Keratinocyte (primary cell): ENCODE measurements at regions not wholly inside any gene's neighbourhood (a gene's known extent, or its start where the extent isn't known, plus 50 kb on each side); places are given as distances from the start of the nearest gene placed in this dataset.

Experiments
- DNase-seq: peaks from one replicate; pipeline ENCODE4 v3.0.0-alpha.2; 2011; ENCODE audit warnings: low read depth, missing footprints, low spot score
- FAIRE-seq: peaks from 2 replicates; lab custom pipeline; 2011; peaks lifted over from hg19 to GRCh38; lab: Jason Lieb, UNC
- H2AFZ ChIP-seq: 2 replicates; pipeline ENCODE4 v1.6.0; 2012; ENCODE audit warnings: low read length, control low read depth, inconsistent platforms; ENCODE audit not compliant: control insufficient read depth
- H3K27ac ChIP-seq: 2 replicates; pipeline ENCODE4 v1.5.1; 2011; ENCODE audit warnings: low read length; ENCODE audit not compliant: control insufficient read depth, insufficient read depth
- H3K27me3 ChIP-seq: 3 replicates; pipeline ENCODE4 v1.6.0; 2011; ENCODE audit warnings: low read length; ENCODE audit not compliant: control insufficient read depth, insufficient read depth; ENCODE audit errors: extremely low read depth
- H3K36me3 ChIP-seq, 2 experiments: 2 replicates in 1 of 2; 3 replicates in 1 of 2; pipeline ENCODE4 v1.5.1; 2011; ENCODE audit warnings: low read length in 2 of 2, mild to moderate bottlenecking in 1 of 2; ENCODE audit not compliant: control insufficient read depth in 2 of 2, insufficient read depth in 2 of 2; ENCODE audit errors: extremely low read depth in 1 of 2
- H3K4me1 ChIP-seq: 3 replicates; pipeline ENCODE4 v1.5.1; 2011; ENCODE audit warnings: low read length; ENCODE audit not compliant: control insufficient read depth, insufficient read depth; ENCODE audit errors: extremely low read depth
- H3K4me2 ChIP-seq: 3 replicates; pipeline ENCODE4 v1.6.0; 2011; ENCODE audit warnings: low read depth, low read length; ENCODE audit not compliant: control insufficient read depth, insufficient read depth; ENCODE audit errors: extremely low read depth
- H3K4me3 ChIP-seq, 3 experiments: fragments of 200-600 bp in 1 of 3; sonication (generic) in 1 of 3; 2 replicates in 2 of 3; 3 replicates in 1 of 3; pipeline ENCODE4 v1.5.1; 2011 to 2016; ENCODE audit warnings: low read length in 3 of 3, mild to moderate bottlenecking in 3 of 3, control low read depth in 2 of 3, inconsistent platforms in 1 of 3, low read depth in 1 of 3, mixed read lengths in 1 of 3, mixed run types in 1 of 3, moderate library complexity in 1 of 3; ENCODE audit not compliant: control insufficient read depth in 2 of 3, insufficient read depth in 2 of 3; ENCODE audit errors: extremely low read depth in 1 of 3
- H3K79me2 ChIP-seq: 2 replicates; pipeline ENCODE4 v1.6.0; 2012; ENCODE audit warnings: low read length; ENCODE audit not compliant: control insufficient read depth, insufficient read depth
- H3K9ac ChIP-seq: 3 replicates; pipeline ENCODE4 v1.6.0; 2011; ENCODE audit warnings: low read length; ENCODE audit not compliant: control insufficient read depth, insufficient read depth; ENCODE audit errors: extremely low read depth
- H3K9me1 ChIP-seq: 3 replicates; pipeline ENCODE4 v1.6.0; 2011; ENCODE audit warnings: low read length; ENCODE audit not compliant: control insufficient read depth, insufficient read depth; ENCODE audit errors: extremely low read depth
- H3K9me3 ChIP-seq: 2 replicates; pipeline ENCODE4 v1.5.1; 2012; ENCODE audit warnings: low read depth, low read length; ENCODE audit not compliant: control insufficient read depth
- H4K20me1 ChIP-seq: 3 replicates; pipeline ENCODE4 v1.6.0; 2011; ENCODE audit warnings: low read length; ENCODE audit not compliant: control insufficient read depth, insufficient read depth; ENCODE audit errors: extremely low read depth
- EZH2 ChIP-seq: IDR thresholded peaks from one replicate; pipeline ENCODE4 v1.6.1; 2012; ENCODE audit warnings: inconsistent platforms, mild to moderate bottlenecking, low read length, moderate library complexity
- dilution Hi-C: fragments of 300-500 bp; cut with MboI; formaldehyde crosslinking; loops from one replicate; pipeline ENCODE4 v1.7.0; 2020; ENCODE audit warnings: low sequenced_read_pairs; ENCODE audit not compliant: extremely low pct_ligation_motif_present
- TF ChIP-seq, protein P1 (sequence below), 3 experiments: IDR thresholded peaks in 1 of 3; conservative IDR thresholded peaks in 1 of 3; optimal IDR thresholded peaks in 1 of 3; 2 replicates in 2 of 3; 3 replicates in 1 of 3; pipeline versions ENCODE3 to v1.5.1; 2011; ENCODE audit warnings: low read length in 3 of 3, mild to moderate bottlenecking in 3 of 3, moderate library complexity in 2 of 3, control low read depth in 1 of 3, inconsistent platforms in 1 of 3; ENCODE audit not compliant: insufficient read depth in 2 of 3; ENCODE audit errors: extremely low read depth in 1 of 3

DNA sequence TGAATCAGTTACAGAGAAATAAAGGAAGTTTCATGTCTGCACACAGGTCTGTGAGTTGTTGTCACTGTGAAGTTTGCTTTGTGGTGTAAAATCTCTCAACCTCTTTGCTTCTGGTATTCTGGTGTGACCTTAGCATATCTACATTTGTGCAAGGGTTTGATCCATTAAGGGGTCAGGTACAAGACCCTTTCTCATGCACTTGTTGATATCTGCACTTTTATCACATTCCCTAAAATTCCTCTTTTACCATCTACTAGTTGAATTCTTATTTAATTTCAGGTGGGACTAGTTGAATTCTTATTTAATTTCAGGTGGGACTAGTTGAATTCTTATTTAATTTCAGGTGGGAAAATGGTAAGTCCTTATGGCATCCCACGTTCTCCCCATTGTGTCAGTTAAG, 306.7 kb upstream of the ZNF608 start:
- Histone ChIP-seq H3K9me1 (no peaks in the 10 kb centered on the region), H3K4me1 (peaks cover 20% of the 10 kb centered on the region), H3K4me2 (no peak overlapping the region), H3K36me3 (no peaks in the 10 kb centered on the region), H4K20me1 (no peaks in the 10 kb centered on the region), H3K27me3 (no peaks in the 10 kb centered on the region), H3K79me2 (no peaks in the 10 kb centered on the region), H3K9ac (no peak overlapping the region), H3K27ac (no peak overlapping the region), H2AFZ (no peak overlapping the region), H3K9me3 (no peaks in the 10 kb centered on the region), H3K4me3 (no peak overlapping the region)
- FAIRE-seq (no peak), DNase-seq (no peak)
- no peak for TF ChIP-seq EZH2
- TF ChIP-seq, protein P1, sequence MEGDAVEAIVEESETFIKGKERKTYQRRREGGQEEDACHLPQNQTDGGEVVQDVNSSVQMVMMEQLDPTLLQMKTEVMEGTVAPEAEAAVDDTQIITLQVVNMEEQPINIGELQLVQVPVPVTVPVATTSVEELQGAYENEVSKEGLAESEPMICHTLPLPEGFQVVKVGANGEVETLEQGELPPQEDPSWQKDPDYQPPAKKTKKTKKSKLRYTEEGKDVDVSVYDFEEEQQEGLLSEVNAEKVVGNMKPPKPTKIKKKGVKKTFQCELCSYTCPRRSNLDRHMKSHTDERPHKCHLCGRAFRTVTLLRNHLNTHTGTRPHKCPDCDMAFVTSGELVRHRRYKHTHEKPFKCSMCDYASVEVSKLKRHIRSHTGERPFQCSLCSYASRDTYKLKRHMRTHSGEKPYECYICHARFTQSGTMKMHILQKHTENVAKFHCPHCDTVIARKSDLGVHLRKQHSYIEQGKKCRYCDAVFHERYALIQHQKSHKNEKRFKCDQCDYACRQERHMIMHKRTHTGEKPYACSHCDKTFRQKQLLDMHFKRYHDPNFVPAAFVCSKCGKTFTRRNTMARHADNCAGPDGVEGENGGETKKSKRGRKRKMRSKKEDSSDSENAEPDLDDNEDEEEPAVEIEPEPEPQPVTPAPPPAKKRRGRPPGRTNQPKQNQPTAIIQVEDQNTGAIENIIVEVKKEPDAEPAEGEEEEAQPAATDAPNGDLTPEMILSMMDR (optimal IDR thresholded peaks at IDR 0.05 in 1 of 3, IDR thresholded peaks at IDR 0.05 in 1 of 3, conservative IDR thresholded peaks at IDR 0.05 in 1 of 3; ENCODE audit: extremely low read depth in 1 of 3, insufficient read depth in 2 of 3, low read length in 3 of 3): no peak
- dilution Hi-C loops: no loop called here

DNA sequence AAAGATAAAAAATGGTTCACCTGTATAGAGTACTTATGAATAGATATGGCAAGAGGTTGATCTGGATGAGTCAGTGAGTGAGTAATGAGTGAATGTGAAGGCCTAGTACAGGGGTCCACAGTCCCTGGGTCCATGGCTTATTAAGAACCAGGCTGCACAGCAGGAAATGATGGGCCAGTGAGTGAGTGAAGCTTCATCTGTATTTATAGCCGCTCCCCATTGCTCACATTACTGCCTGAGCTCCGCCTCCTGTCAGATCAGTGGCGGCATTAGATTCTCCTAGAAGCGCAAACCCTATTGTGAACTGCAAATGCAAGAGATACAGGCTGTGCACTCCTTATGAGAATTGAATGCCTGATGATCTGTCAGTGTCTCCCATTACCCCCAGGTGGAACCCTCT, 307.7 kb upstream of the ZNF608 start:
- no peaks in the 10 kb centered on the region for H3K36me3 ChIP-seq
- H3K9ac ChIP-seq: no peak overlapping the region
- no peaks in the 10 kb centered on the region for H3K79me2 ChIP-seq
- dilution Hi-C loops: no loop called here
- H3K4me1 ChIP-seq: peaks cover 20% of the 10 kb centered on the region
- H4K20me1 ChIP-seq: no peaks in the 10 kb centered on the region
- DNase-seq (no peak), FAIRE-seq (no peak)
- H3K27ac ChIP-seq: no peak overlapping the region
- H3K4me2 ChIP-seq: no peak overlapping the region
- H2AFZ ChIP-seq: no peak overlapping the region
- H3K9me1 ChIP-seq: no peaks in the 10 kb centered on the region
- H3K9me3 ChIP-seq: no peaks in the 10 kb centered on the region
- H3K4me3 ChIP-seq: no peak overlapping the region
- no peak for TF ChIP-seq EZH2
- TF ChIP-seq, protein P1 (optimal IDR thresholded peaks at IDR 0.05 in 1 of 3, IDR thresholded peaks at IDR 0.05 in 1 of 3, conservative IDR thresholded peaks at IDR 0.05 in 1 of 3; ENCODE audit: extremely low read depth in 1 of 3, insufficient read depth in 2 of 3, low read length in 3 of 3): no peak
- H3K27me3 ChIP-seq: no peaks in the 10 kb centered on the region
